ENCODE measurements at regions not wholly inside any gene's neighbourhood (a gene's known extent, or its start where the extent isn't known, plus 50 kb on each side); places are given as distances from the start of the nearest gene placed in this dataset.

DNA sequence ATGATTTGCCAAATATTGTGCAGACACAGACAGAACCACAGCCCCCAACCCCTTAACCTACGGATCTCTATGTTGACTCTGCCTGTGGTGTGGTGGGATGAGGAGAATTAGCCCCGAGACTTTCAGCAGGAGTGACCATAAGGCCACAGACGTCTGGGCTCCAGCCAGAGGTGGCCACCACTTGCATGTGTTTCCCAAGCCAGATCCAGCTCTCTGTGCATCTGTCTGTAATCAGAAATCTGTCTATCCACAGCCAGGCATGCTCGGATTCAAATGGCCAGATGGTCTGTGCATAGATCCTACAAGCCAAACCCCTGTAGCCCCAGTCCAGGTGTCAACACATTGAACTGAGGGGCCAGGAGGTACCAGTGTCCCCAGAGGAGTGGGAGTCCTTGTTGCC, 140.6 kb downstream of the SYF2 start:
- Histone ChIP-seq H3K4me2 (replicated peaks; ENCODE audit: low read depth, low read length, poor library complexity, severe bottlenecking) (no peak overlapping the region), H3K79me2 (ENCODE audit: control insufficient read depth, insufficient read depth, low read length) (no peaks in the 10 kb centered on the region), H3K4me3 (ENCODE audit: control extremely low read depth in 1 of 5, extremely low read depth in 1 of 5, insufficient read depth in 1 of 5, low read depth in 2 of 5, low read length in 4 of 5) (no peak overlapping the region), H3K36me3 (replicated peaks in 1 of 2; ENCODE audit: control extremely low read depth in 1 of 2, control insufficient read depth in 1 of 2, extremely low read depth in 1 of 2, insufficient read depth in 2 of 2, low read length in 1 of 2) (no peaks in the 10 kb centered on the region), H4K20me1 (ENCODE audit: control insufficient read depth, insufficient read depth, low read length, poor library complexity, severe bottlenecking) (no peaks in the 10 kb centered on the region), H3K9me3 (ENCODE audit: control extremely low read depth in 1 of 3, control insufficient read depth in 2 of 3, insufficient read depth in 1 of 3, low read length in 2 of 3) (peaks cover 0 to 6% (median 3%) of the 10 kb centered on the region in 3 donors), H3K27ac (ENCODE audit: low read length in 2 of 2) (no peak overlapping the region), H3K9ac (ENCODE audit: low read length) (no peak overlapping the region), H3K4me1 (ENCODE audit: control insufficient read depth in 2 of 2, insufficient read depth in 2 of 2, low read length in 2 of 2) (peaks cover 0 to 29% of the 10 kb centered on the region in 2 donors), H3K27me3 (replicated peaks in 1 of 4; ENCODE audit: control extremely low read depth in 1 of 4, control insufficient read depth in 3 of 4, insufficient read depth in 4 of 4, low read length in 3 of 4) (peaks cover 0 to 3% (median 0%) of the 10 kb centered on the region in 4 experiments), H2AFZ (ENCODE audit: insufficient read depth, low read depth, low read length, poor library complexity, severe bottlenecking) (no peak overlapping the region)
- POLR2A ChIA-PET: no interaction called here
- intact Hi-C loops (cut with micrococcal nuclease): no loop called here
- peaks cover 20% of the 10 kb centered on the region for H3K4me1 Mint-ChIP-seq
- H3K4me3 Mint-ChIP-seq: no peak overlapping the region
- no peaks in the 10 kb centered on the region for H3K9me3 Mint-ChIP-seq (ENCODE audit: insufficient read depth)
- no peak overlapping the region for H3K27ac Mint-ChIP-seq
- CTCF ChIA-PET: interaction anchor here (1.4 to 1.7 kb wide), 2 partner anchors 10 to 55 kb away, joined by 3 read pairs; no protein-coding TSS in a partner anchor
- no peak for TF ChIP-seq EZH2 (IDR thresholded peaks at IDR 0.05; ENCODE audit: borderline replicate concordance, insufficient read depth, low read depth, low read length, poor library complexity, severe bottlenecking)
- TF ChIP-seq, protein P1, sequence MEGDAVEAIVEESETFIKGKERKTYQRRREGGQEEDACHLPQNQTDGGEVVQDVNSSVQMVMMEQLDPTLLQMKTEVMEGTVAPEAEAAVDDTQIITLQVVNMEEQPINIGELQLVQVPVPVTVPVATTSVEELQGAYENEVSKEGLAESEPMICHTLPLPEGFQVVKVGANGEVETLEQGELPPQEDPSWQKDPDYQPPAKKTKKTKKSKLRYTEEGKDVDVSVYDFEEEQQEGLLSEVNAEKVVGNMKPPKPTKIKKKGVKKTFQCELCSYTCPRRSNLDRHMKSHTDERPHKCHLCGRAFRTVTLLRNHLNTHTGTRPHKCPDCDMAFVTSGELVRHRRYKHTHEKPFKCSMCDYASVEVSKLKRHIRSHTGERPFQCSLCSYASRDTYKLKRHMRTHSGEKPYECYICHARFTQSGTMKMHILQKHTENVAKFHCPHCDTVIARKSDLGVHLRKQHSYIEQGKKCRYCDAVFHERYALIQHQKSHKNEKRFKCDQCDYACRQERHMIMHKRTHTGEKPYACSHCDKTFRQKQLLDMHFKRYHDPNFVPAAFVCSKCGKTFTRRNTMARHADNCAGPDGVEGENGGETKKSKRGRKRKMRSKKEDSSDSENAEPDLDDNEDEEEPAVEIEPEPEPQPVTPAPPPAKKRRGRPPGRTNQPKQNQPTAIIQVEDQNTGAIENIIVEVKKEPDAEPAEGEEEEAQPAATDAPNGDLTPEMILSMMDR (IDR thresholded peaks at IDR 0.05): no peak
- 100% methylated on average over 3 of the region's 4 CpGs for WGBS (ENCODE audit: insufficient coverage)
- H3K27me3 Mint-ChIP-seq: no peaks in the 10 kb centered on the region
- no peak for DNase-seq
- no peak for ATAC-seq (ENCODE audit: low read depth)

DNA sequence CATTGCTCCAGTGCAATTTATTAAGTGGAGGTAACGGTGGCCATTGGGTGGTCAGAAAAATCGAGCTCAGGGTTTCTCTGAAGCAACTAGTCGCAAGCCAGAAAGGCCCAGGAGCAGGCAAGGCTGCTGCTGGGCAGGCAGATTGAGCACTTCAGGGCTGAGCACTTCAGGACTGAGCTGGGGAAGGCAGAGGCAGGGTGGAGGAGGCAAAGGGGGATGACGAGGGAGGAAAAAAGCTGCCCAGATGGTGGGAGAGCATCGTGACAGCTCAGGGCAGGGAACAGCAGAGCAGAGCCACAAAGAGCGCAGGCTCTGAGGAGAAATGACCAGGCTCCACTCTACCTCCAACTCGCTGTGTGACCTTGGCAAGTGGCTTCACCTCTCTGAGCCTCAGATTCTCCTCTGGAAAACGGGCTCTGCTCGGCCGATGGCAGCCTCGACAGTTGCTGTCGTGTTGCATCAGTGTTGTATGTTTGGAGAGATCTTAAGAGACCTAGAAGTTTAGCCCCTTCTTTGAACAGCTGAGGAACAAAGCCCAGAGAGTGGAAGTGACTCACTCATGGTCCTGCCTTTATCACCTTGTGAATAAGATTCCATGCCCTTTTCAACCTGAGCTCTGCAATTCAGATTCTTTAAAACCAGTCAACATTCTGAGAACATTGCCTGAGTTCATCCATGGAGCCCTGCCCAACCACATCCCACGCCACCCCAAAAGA, 141.4 kb downstream of the SYF2 start:
- Histone ChIP-seq H4K20me1 (ENCODE audit: control insufficient read depth, insufficient read depth, low read length, poor library complexity, severe bottlenecking) (no peaks in the 10 kb centered on the region), H3K27me3 (replicated peaks in 1 of 4; ENCODE audit: control extremely low read depth in 1 of 4, control insufficient read depth in 3 of 4, insufficient read depth in 4 of 4, low read length in 3 of 4) (peaks cover 0 to 3% (median 0%) of the 10 kb centered on the region in 4 experiments), H3K27ac (ENCODE audit: low read length in 2 of 2) (no peak overlapping the region), H3K4me3 (ENCODE audit: control extremely low read depth in 1 of 5, extremely low read depth in 1 of 5, insufficient read depth in 1 of 5, low read depth in 2 of 5, low read length in 4 of 5) (no peak overlapping the region), H3K4me2 (replicated peaks; ENCODE audit: low read depth, low read length, poor library complexity, severe bottlenecking) (no peak overlapping the region), H3K4me1 (ENCODE audit: control insufficient read depth in 2 of 2, insufficient read depth in 2 of 2, low read length in 2 of 2) (peaks cover 0 to 23% of the 10 kb centered on the region in 2 donors), H3K79me2 (ENCODE audit: control insufficient read depth, insufficient read depth, low read length) (no peaks in the 10 kb centered on the region), H3K9me3 (ENCODE audit: control extremely low read depth in 1 of 3, control insufficient read depth in 2 of 3, insufficient read depth in 1 of 3, low read length in 2 of 3) (peaks cover 0 to 3% (median 1%) of the 10 kb centered on the region in 3 donors), H3K9ac (ENCODE audit: low read length) (no peak overlapping the region), H3K36me3 (replicated peaks in 1 of 2; ENCODE audit: control extremely low read depth in 1 of 2, control insufficient read depth in 1 of 2, extremely low read depth in 1 of 2, insufficient read depth in 2 of 2, low read length in 1 of 2) (no peaks in the 10 kb centered on the region), H2AFZ (ENCODE audit: insufficient read depth, low read depth, low read length, poor library complexity, severe bottlenecking) (no peak overlapping the region)
- DNase-seq (no peak), ATAC-seq (ENCODE audit: low read depth) (no peak)
- intact Hi-C loops (cut with micrococcal nuclease): no loop called here
- POLR2A ChIA-PET: no interaction called here
- 91% methylated on average over 11 of the region's 13 CpGs for WGBS (ENCODE audit: insufficient coverage)
- CTCF ChIA-PET: interaction anchor here (1.4 to 1.7 kb wide), 2 partner anchors 11 to 54 kb away, joined by 3 read pairs; no protein-coding TSS in a partner anchor
- Mint-ChIP-seq H3K27me3 (no peaks in the 10 kb centered on the region), H3K27ac (no peak overlapping the region), H3K4me3 (no peak overlapping the region), H3K4me1 (peaks cover 15% of the 10 kb centered on the region), H3K9me3 (ENCODE audit: insufficient read depth) (no peaks in the 10 kb centered on the region)
- TF ChIP-seq EZH2 (IDR thresholded peaks at IDR 0.05; ENCODE audit: borderline replicate concordance, insufficient read depth, low read depth, low read length, poor library complexity, severe bottlenecking): no peak
- TF ChIP-seq, protein P1 (IDR thresholded peaks at IDR 0.05): no peak
